Common myeloid progenitor, CD34-positive (primary cell): ENCODE measurements at regions not wholly inside any gene's neighbourhood (a gene's known extent, or its start where the extent isn't known, plus 50 kb on each side); places are given as distances from the start of the nearest gene placed in this dataset.
A peak's percentile ranks its signal among the peaks of the same experiment; 100 is the strongest.

Source experiments
- CTCF ChIA-PET: fragments of 350-600 bp; sonication (Branson Sonifier 250); formaldehyde crosslinking; loops from one replicate; lab custom pipeline; 2021; ENCODE audit warnings: antibody characterized with exemption; lab: Charles Lee
- POLR2A ChIA-PET: fragments of 350-600 bp; sonication (Branson Sonifier 250); formaldehyde crosslinking; loops from one replicate; lab custom pipeline; 2021; ENCODE audit warnings: antibody characterized with exemption; lab: Charles Lee
- DNase-seq, 3 donors: peaks; one replicate each; pipeline versions ENCODE4 v3.0.0 to v3.0.0-alpha.2; 2013
- H3K27ac ChIP-seq, 2 experiments: 1 replicate in 1 of 2; 2 replicates in 1 of 2; pipeline ENCODE4 v1.7.0; 2013; ENCODE audit warnings: inconsistent platforms in 2 of 2, low read length in 2 of 2, mild to moderate bottlenecking in 2 of 2, low read depth in 1 of 2, moderate library complexity in 1 of 2; ENCODE audit not compliant: severe bottlenecking in 2 of 2, insufficient read depth in 1 of 2, poor library complexity in 1 of 2
- H3K27me3 ChIP-seq, 5 experiments: replicated peaks in 2 of 5; 1 replicate in 3 of 5; 2 replicates in 2 of 5; pipeline versions ENCODE4 v1.6.1 to v1.7.0; 2013; ENCODE audit warnings: low read length in 4 of 5, mild to moderate bottlenecking in 2 of 5, moderate library complexity in 2 of 5, inconsistent platforms in 1 of 5; ENCODE audit not compliant: insufficient read depth in 5 of 5, control insufficient read depth in 4 of 5
- H3K36me3 ChIP-seq, 4 experiments: 1 replicate in 2 of 4; 2 replicates in 2 of 4; pipeline versions ENCODE4 v1.6.1 to v1.7.0; 2013; ENCODE audit warnings: low read length in 3 of 4, control low read depth in 1 of 4, mild to moderate bottlenecking in 1 of 4; ENCODE audit not compliant: control insufficient read depth in 4 of 4, insufficient read depth in 4 of 4
- H3K4me1 ChIP-seq, 4 experiments: 1 replicate in 3 of 4; 2 replicates in 1 of 4; pipeline versions ENCODE4 v1.6.1 to v1.7.1; 2013; ENCODE audit warnings: low read length in 3 of 4, mild to moderate bottlenecking in 3 of 4, control low read depth in 1 of 4, inconsistent platforms in 1 of 4, moderate library complexity in 1 of 4; ENCODE audit not compliant: control insufficient read depth in 4 of 4, insufficient read depth in 4 of 4; ENCODE audit errors: control extremely low read depth in 1 of 4
- H3K4me3 ChIP-seq, 7 experiments: 1 replicate in 4 of 7; 2 replicates in 3 of 7; pipeline versions ENCODE4 v1.5.1 to v1.7.0; 2013; ENCODE audit warnings: mild to moderate bottlenecking in 7 of 7, low read length in 6 of 7, moderate library complexity in 6 of 7, inconsistent platforms in 2 of 7, low read depth in 2 of 7, control low read depth in 1 of 7; ENCODE audit not compliant: insufficient read depth in 4 of 7, control insufficient read depth in 1 of 7; ENCODE audit errors: extremely low read depth in 1 of 7
- H3K9me3 ChIP-seq, 5 experiments: 1 replicate in 4 of 5; 2 replicates in 1 of 5; pipeline versions ENCODE4 v1.6.1 to v1.7.1; 2013; ENCODE audit warnings: low read length in 4 of 5, mild to moderate bottlenecking in 2 of 5, inconsistent platforms in 1 of 5, low read depth in 1 of 5, moderate library complexity in 1 of 5; ENCODE audit not compliant: control insufficient read depth in 4 of 5, insufficient read depth in 2 of 5; ENCODE audit errors: control extremely low read depth in 1 of 5
- WGBS: methylation state at CpG from one replicate; pipeline ENCODE4 v1.1.5; 2013; ENCODE audit not compliant: insufficient coverage; 5-methylcytosine and 5-hydroxymethylcytosine counted together

DNA sequence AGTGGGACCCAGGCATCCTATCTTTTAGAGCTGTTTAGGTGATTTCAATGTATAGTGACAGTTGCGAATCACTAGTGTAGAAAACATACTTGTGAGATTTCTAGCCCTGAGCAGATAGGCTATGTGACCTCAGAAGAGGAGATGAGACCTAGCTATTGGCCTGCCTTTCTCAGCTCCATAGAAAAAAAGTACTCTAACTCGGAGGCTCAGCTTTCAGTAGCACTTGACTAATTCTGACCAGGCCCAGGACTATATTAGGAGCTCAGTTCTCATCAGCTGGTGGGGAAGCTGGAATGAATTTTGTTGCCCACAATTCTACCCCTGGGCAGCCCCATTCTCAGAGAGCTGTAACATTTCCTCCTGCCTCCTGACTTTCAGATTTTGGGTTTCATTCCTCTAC is 179.9 kb upstream of the NAMPT start:
- Histone ChIP-seq H3K27ac (no peak overlapping the region), H3K27me3 (no peaks in the 10 kb centered on the region), H3K4me3 (no peak overlapping the region), H3K9me3 (no peaks in the 10 kb centered on the region), H3K4me1 (no peaks in the 10 kb centered on the region), H3K36me3 (no peaks in the 10 kb centered on the region)
- ChIA-PET CTCF (interaction anchor here (0.5 to 7.3 kb wide), 7 partner anchors 9 to 299 kb away, joined by 3 to 83 read pairs (median 5); no protein-coding TSS in a partner anchor), POLR2A (interaction anchor here (0.6 kb wide), 1 partner anchor 13 kb away, joined by 3 read pairs; no protein-coding TSS in a partner anchor)
- no CpG with 5 or more reads among the region's 2 CpGs for WGBS
- no peak for DNase-seq

DNA sequence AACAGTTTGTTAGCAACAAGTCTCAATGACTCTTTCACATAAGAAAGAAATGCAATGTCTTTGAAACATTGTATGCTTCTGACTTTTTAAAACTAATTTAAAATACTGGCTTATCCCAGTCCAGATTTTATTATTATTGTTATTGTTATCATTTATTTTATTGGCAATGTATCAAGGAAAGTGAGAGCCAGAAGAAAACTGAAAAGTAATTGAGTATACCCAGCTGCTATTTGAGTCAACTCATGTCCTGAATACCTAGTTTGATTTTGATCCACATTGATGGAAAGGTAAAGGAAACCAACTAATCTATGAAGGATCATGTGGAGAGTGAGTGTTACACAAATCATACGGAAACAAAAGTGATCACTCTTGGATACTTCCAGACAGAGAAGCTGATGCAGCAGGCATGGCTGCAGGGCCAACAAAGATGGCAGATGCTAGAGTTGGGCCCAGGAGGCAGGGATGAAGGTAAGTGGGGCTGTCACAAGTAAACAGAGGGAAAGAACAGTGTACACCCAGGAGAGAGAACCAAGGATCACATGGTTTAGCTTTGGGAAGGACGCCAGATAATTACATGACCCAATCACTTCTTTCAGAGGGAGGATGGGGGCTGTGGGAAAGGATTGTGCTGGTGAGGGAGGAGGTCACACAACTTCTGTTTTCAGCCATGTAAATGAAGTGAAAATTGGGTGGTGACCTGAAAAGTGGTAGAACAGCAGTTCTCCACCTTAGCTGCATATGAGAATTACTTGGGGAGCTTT is 179.2 kb upstream of the NAMPT start:
- WGBS: 94% methylated on average over 2 of the region's 2 CpGs
- no peak for DNase-seq
- Histone ChIP-seq H3K36me3 (no peaks in the 10 kb centered on the region), H3K27ac (no peak overlapping the region), H3K4me3 (no peak overlapping the region), H3K9me3 (no peaks in the 10 kb centered on the region), H3K27me3 (no peaks in the 10 kb centered on the region), H3K4me1 (no peaks in the 10 kb centered on the region)
- POLR2A ChIA-PET: interaction anchor here (0.6 kb wide), 1 partner anchor 13 kb away, joined by 3 read pairs; no protein-coding TSS in a partner anchor
- CTCF ChIA-PET: interaction anchor here (0.5 to 7.3 kb wide), 7 partner anchors 8 to 298 kb away, joined by 3 to 83 read pairs (median 5); no protein-coding TSS in a partner anchor

DNA sequence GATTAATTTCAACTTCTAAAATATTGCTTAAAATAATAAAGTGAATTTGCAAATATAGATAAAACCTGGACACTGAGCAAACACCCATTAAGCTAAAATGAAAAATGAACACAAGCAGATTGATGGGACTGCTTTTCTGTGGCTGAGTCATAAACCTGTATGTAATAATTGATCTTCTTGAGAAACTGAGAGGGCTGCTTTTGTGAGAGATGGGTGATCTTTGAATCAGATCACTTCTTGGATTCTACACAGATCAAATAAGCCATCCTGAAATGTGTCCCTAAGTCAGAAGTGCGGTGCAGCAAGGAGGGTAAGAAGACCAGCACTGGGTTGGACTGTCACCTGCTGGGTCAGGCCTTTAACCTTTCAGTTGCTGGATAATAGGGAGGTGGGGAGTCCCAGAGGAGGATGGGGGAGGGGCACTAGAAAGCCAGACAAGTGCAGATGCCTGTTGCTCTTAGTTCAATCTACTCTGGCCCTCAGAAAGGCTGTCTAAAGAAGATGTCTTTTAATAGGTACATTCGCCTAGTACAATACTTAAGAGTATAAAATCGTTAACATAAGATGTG is 178.2 kb upstream of the NAMPT start:
- no peak overlapping the region for H3K4me3 ChIP-seq
- peaks cover 0 to 3% (median 0%) of the 10 kb centered on the region in 5 experiments for H3K9me3 ChIP-seq
- ChIA-PET CTCF (interaction anchor here (0.6 to 7.3 kb wide), 12 partner anchors 11 to 480 kb away, joined by 3 to 83 read pairs (median 4); partner anchors contain the start of gene NAMPT), POLR2A (interaction anchor here (0.6 kb wide), 1 partner anchor 289 kb away, joined by 4 read pairs; no protein-coding TSS in a partner anchor)
- no peaks in the 10 kb centered on the region for H3K27me3 ChIP-seq
- no peak for DNase-seq
- H3K4me1 ChIP-seq: no peaks in the 10 kb centered on the region
- no peak overlapping the region for H3K27ac ChIP-seq
- H3K36me3 ChIP-seq: no peaks in the 10 kb centered on the region
- WGBS: 0% methylated on average over 1 of the region's 3 CpGs

DNA sequence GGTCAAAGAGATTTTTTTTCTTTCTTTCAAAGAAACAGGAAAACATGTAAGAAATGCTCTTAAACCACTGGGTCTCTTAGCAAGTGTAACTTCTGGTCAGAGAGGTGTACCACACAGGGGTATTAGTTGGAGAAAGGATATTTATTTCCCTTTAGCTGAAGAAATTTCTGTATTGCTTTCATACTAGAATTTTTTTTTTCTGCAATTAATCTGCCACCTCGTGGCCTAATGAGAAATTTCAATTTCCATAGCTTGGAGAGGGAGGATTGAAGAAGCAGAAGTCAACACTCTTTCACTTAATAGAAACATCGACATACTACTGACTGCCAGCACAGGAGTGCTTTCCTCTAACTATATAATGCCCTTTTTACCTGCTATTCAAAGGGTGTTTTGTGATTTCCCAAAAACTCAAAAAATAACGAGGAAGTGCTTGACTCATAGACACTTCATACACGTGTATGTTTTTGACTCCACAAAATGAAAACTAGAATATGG is 177.6 kb upstream of the NAMPT start:
- Histone ChIP-seq H3K4me1 (no peaks in the 10 kb centered on the region), H3K9me3 (peaks cover 0 to 3% (median 0%) of the 10 kb centered on the region in 5 experiments), H3K27ac (no peak overlapping the region), H3K27me3 (no peaks in the 10 kb centered on the region), H3K4me3 (no peak overlapping the region), H3K36me3 (no peaks in the 10 kb centered on the region)
- peak; percentile 55 to 79 (median 71) for DNase-seq
- WGBS: 0% methylated on average over 1 of the region's 4 CpGs
- ChIA-PET CTCF (interaction anchor here (0.6 to 7.3 kb wide), 13 partner anchors 10 to 480 kb away, joined by 3 to 83 read pairs (median 4); partner anchors contain the start of gene NAMPT), POLR2A (interaction anchor here (0.6 kb wide), 1 partner anchor 288 kb away, joined by 4 read pairs; no protein-coding TSS in a partner anchor)

DNA sequence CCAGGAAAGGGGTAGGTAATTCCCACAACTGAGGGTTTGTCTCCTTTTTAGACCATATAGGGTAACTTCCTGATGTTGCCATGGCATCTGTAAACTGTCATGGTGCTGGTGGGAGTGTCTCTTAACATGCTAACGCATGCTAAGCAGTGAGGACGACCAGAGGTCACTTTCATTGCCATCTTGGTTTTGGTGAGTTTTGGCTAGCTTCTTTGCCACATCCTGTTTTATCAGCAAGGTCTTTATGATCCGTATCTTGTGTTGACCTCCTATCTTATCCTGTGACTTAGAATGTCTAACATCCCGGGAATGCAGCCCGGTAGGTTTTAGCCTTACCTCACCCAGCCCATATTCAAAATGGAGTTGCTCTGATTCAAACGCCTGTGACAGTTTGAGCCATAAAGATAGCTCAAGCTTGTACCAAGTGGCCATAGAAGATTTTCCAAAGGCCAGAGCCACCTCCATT is 176.0 kb upstream of the NAMPT start:
- H3K9me3 ChIP-seq: peaks cover 0 to 4% (median 3%) of the 10 kb centered on the region in 5 experiments
- no peaks in the 10 kb centered on the region for H3K27me3 ChIP-seq
- 96% methylated on average over 6 of the region's 6 CpGs for WGBS
- ChIA-PET CTCF (interaction anchor here (1.7 to 7.3 kb wide), 2 partner anchors 198 to 283 kb away, joined by 4 to 83 read pairs; no protein-coding TSS in a partner anchor), POLR2A (no interaction called here)
- H3K4me3 ChIP-seq: no peak overlapping the region
- H3K36me3 ChIP-seq: no peaks in the 10 kb centered on the region
- no peak for DNase-seq
- H3K27ac ChIP-seq: no peak overlapping the region
- no peaks in the 10 kb centered on the region for H3K4me1 ChIP-seq

DNA sequence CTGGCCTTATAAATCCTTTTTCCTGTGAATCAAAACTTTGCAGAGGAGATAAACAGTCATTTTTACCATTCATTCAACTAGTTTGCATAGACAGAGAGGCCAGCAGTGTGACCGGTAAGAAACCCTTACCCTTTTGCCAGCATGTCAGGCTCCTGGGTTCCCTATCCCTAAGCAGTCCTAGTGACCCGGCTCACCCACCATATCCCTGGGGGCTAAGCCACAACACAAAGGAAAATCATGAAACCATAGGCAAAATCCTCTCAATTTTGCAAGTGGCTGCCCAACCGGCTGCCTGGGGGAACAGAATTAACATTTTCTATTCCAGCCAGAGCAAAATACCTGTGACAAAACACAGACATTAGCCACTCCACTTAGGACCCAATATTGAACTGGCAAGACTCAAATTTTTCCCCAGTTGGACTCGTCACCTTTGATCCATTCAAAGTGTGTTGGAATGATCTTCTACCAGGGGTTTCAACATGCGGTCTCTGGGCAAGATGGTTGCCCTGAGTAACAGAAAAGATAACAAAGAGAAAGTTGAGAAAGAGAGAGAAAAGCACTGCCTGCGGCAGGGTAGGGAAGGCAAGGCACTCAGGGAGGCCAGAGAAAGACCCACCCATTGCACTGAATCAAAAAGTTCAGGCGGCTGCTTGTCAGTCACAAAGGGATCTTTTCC is 174.8 kb upstream of the NAMPT start:
- 94% methylated on average over 5 of the region's 7 CpGs for WGBS
- Histone ChIP-seq H3K27ac (no peak overlapping the region), H3K4me1 (no peaks in the 10 kb centered on the region), H3K9me3 (peaks cover 0 to 9% (median 3%) of the 10 kb centered on the region in 5 experiments), H3K27me3 (no peaks in the 10 kb centered on the region), H3K36me3 (no peaks in the 10 kb centered on the region), H3K4me3 (no peak overlapping the region)
- ChIA-PET POLR2A (no interaction called here), CTCF (interaction anchor here (0.7 to 7.3 kb wide), 4 partner anchors 34 to 283 kb away, joined by 3 to 83 read pairs (median 8); no protein-coding TSS in a partner anchor)
- no peak for DNase-seq
